H9 (cell line): ENCODE measurements at regions not wholly inside any gene's neighbourhood (a gene's known extent, or its start where the extent isn't known, plus 50 kb on each side); places are given as distances from the start of the nearest gene placed in this dataset.

Experiments used
- DNase-seq: peaks from one replicate; pipeline ENCODE4 v3.0.0-alpha.2; 2017
- H2AFZ ChIP-seq: one replicate; pipeline ENCODE4 v1.6.1; 2013; ENCODE audit warnings: mild to moderate bottlenecking, low read length, control low read depth, moderate library complexity
- H2AK5ac ChIP-seq: 2 replicates; pipeline ENCODE4 v1.6.1; 2013; ENCODE audit warnings: low read length, control low read depth, mixed read lengths; ENCODE audit not compliant: insufficient read length
- H2BK120ac ChIP-seq: one replicate; pipeline ENCODE4 v1.6.1; 2013; ENCODE audit warnings: low read depth, mild to moderate bottlenecking, low read length, control low read depth, inconsistent platforms; ENCODE audit not compliant: poor library complexity, severe bottlenecking
- H2BK12ac ChIP-seq: 2 replicates; pipeline ENCODE4 v1.6.1; 2013; ENCODE audit warnings: low read length, control low read depth, mixed read lengths, low read depth; ENCODE audit not compliant: insufficient read length
- H2BK15ac ChIP-seq: 2 replicates; pipeline ENCODE4 v1.6.1; 2013; ENCODE audit warnings: low read depth, low read length, control low read depth
- H2BK20ac ChIP-seq: one replicate; pipeline ENCODE4 v1.6.1; 2013; ENCODE audit warnings: low read depth, mild to moderate bottlenecking, low read length, control low read depth, inconsistent platforms; ENCODE audit not compliant: poor library complexity, severe bottlenecking
- H2BK5ac ChIP-seq: 2 replicates; pipeline ENCODE4 v1.6.1; 2013; ENCODE audit warnings: low read length, control low read depth, mixed read lengths; ENCODE audit not compliant: insufficient read length
- H3K14ac ChIP-seq: 2 replicates; pipeline ENCODE4 v1.6.1; 2013; ENCODE audit warnings: low read length, control low read depth; ENCODE audit not compliant: insufficient read depth
- H3K18ac ChIP-seq: 2 replicates; pipeline ENCODE4 v1.6.1; 2013; ENCODE audit warnings: low read depth, mild to moderate bottlenecking, mixed read lengths, low read length, control low read depth; ENCODE audit not compliant: insufficient read length
- H3K23ac ChIP-seq: 2 replicates; pipeline ENCODE4 v1.6.1; 2013; ENCODE audit warnings: low read length, control low read depth, mixed read lengths, low read depth; ENCODE audit not compliant: insufficient read length
- H3K23me2 ChIP-seq: 2 replicates; pipeline ENCODE4 v1.6.1; 2013; ENCODE audit warnings: low read depth, mild to moderate bottlenecking, mixed read lengths, low read length, control low read depth; ENCODE audit not compliant: insufficient read length, poor library complexity, severe bottlenecking
- H3K27ac ChIP-seq: 2 replicates; pipeline ENCODE4 v1.5.1; 2013; ENCODE audit warnings: low read length, control low read depth, mixed read lengths, low read depth; ENCODE audit not compliant: insufficient read length
- H3K27me3 ChIP-seq: 2 replicates; pipeline ENCODE4 v1.6.1; 2013; ENCODE audit warnings: low read length, control low read depth, inconsistent platforms; ENCODE audit not compliant: insufficient read depth
- H3K4ac ChIP-seq: 2 replicates; pipeline ENCODE4 v1.6.1; 2013; ENCODE audit warnings: low read depth, mild to moderate bottlenecking, control low read depth, inconsistent platforms, low read length, moderate library complexity
- H3K4me1 ChIP-seq: 2 replicates; pipeline ENCODE4 v1.6.1; 2013; ENCODE audit warnings: low read length, control low read depth, inconsistent platforms; ENCODE audit not compliant: insufficient read depth
- H3K4me2 ChIP-seq: 2 replicates; pipeline ENCODE4 v1.6.1; 2013; ENCODE audit warnings: low read length, control low read depth, mixed read lengths; ENCODE audit not compliant: insufficient read length, insufficient read depth
- H3K56ac ChIP-seq: 2 replicates; pipeline ENCODE4 v1.6.1; 2013; ENCODE audit warnings: low read depth, mild to moderate bottlenecking, mixed read lengths, low read length, control low read depth; ENCODE audit not compliant: insufficient read length
- H3K79me1 ChIP-seq: 2 replicates; pipeline ENCODE4 v1.6.1; 2013; ENCODE audit warnings: low read depth, mild to moderate bottlenecking, moderate library complexity, low read length, control low read depth, inconsistent platforms; ENCODE audit not compliant: insufficient read depth, poor library complexity, severe bottlenecking
- H3K79me2 ChIP-seq: 2 replicates; pipeline ENCODE4 v1.6.1; 2013; ENCODE audit warnings: low read length, control low read depth, inconsistent platforms; ENCODE audit not compliant: insufficient read depth
- H3K9ac ChIP-seq: 2 replicates; pipeline ENCODE4 v1.6.1; 2013; ENCODE audit warnings: low read length, control low read depth, mixed read lengths; ENCODE audit not compliant: insufficient read length; ENCODE audit errors: extremely low read depth
- H3K9me3 ChIP-seq: one replicate; pipeline ENCODE4 v1.6.1; 2013; ENCODE audit warnings: low read depth, low read length, inconsistent platforms; ENCODE audit not compliant: control insufficient read depth
- H3T11ph ChIP-seq: one replicate; pipeline ENCODE4 v1.6.1; 2013; ENCODE audit warnings: mild to moderate bottlenecking, low read length, control low read depth, inconsistent platforms
- H4K20me1 ChIP-seq: one replicate; pipeline ENCODE4 v1.6.1; 2013; ENCODE audit not compliant: control insufficient read depth, insufficient read length, insufficient read depth
- H4K5ac ChIP-seq: 2 replicates; pipeline ENCODE4 v1.6.1; 2013; ENCODE audit warnings: low read depth, mild to moderate bottlenecking, mixed read lengths, low read length, control low read depth; ENCODE audit not compliant: insufficient read length
- H4K8ac ChIP-seq: replicated peaks from 2 replicates; pipeline ENCODE4 v1.6.1; 2013; ENCODE audit warnings: low read length, control low read depth, mixed read lengths, low read depth; ENCODE audit not compliant: insufficient read length
- H4K91ac ChIP-seq: 2 replicates; pipeline ENCODE4 v1.6.1; 2013; ENCODE audit warnings: low read depth, mild to moderate bottlenecking, moderate library complexity, mixed read lengths, low read length, control low read depth; ENCODE audit not compliant: insufficient read length
- H3K27ac Mint-ChIP-seq, 3 experiments: 2 replicates in 2 of 3; 3 replicates in 1 of 3; pipeline ENCODE4 v1.8.0; 2020 to 2021; ENCODE audit warnings: mixed read lengths in 3 of 3, mild to moderate bottlenecking in 1 of 3, moderate library complexity in 1 of 3
- H3K27me3 Mint-ChIP-seq: 2 replicates; pipeline ENCODE4 v1.8.0; 2021; ENCODE audit warnings: low read depth, mild to moderate bottlenecking, moderate library complexity, mixed read lengths
- H3K36me3 Mint-ChIP-seq, 3 experiments: 2 replicates in 2 of 3; 3 replicates in 1 of 3; pipeline ENCODE4 v1.8.0; 2020 to 2021; ENCODE audit warnings: low read depth in 3 of 3, mixed read lengths in 3 of 3; ENCODE audit not compliant: insufficient read depth in 1 of 3
- H3K4me1 Mint-ChIP-seq, 2 experiments: 2 replicates each; pipeline ENCODE4 v1.8.0; 2020; ENCODE audit warnings: mixed read lengths in 2 of 2
- H3K4me3 Mint-ChIP-seq, 2 experiments: 2 replicates in 1 of 2; 3 replicates in 1 of 2; pipeline ENCODE4 v1.8.0; 2020 to 2021; ENCODE audit warnings: mild to moderate bottlenecking in 2 of 2, mixed read lengths in 2 of 2, moderate library complexity in 1 of 2
- H3K9me3 Mint-ChIP-seq, 2 experiments: 2 replicates in 1 of 2; 3 replicates in 1 of 2; pipeline ENCODE4 v1.8.0; 2020; ENCODE audit warnings: mild to moderate bottlenecking in 2 of 2, mixed read lengths in 2 of 2, moderate library complexity in 1 of 2
- WGBS: extraction: QIAGEN DNeasy Blood & Tissue Kit; methylation state at CpG from one replicate; pipeline ENCODE4 v1.1.7; 2013; ENCODE audit warnings: missing lambda C conversion rate, low lambda C conversion rate, mixed read lengths; ENCODE audit not compliant: insufficient read length; ENCODE audit errors: extremely low coverage; 5-methylcytosine and 5-hydroxymethylcytosine counted together
- TF ChIP-seq, protein P1 (sequence below): fragments of 200-600 bp; sonication (generic); conservative IDR thresholded peaks from 3 replicates; pipeline ENCODE4 v1.8.0; 2021; ENCODE audit warnings: antibody characterized with exemption, mild to moderate bottlenecking

DNA sequence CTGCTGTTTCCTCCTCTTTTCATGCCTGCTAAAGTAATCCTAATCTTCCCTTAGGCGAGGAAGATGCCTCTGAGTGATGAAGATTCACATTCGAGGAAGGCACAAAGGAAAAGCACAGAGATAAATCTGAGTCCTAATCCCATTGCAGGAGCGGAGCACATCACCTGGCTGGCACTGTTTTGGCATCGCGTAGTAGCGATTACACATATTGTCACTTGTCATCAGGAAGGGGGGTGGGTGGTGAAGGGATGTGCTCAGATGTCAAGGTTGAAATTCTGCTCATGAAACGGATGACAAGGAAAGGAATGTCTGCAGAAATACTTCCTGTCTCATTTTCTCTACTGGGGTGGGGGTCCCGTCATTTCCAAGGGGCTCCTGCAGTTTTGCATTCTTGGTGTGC, 363.1 kb upstream of the EEF2KMT start:
- Histone ChIP-seq H3K79me1 (no peaks in the 10 kb centered on the region), H3K4me2 (no peak overlapping the region), H2BK20ac (no peak overlapping the region), H2BK5ac (no peak overlapping the region), H3K18ac (no peak overlapping the region), H3K23me2 (no peaks in the 10 kb centered on the region), H2AK5ac (no peak overlapping the region), H4K5ac (no peak overlapping the region), H4K20me1 (no peaks in the 10 kb centered on the region), H3K79me2 (no peaks in the 10 kb centered on the region), H3T11ph (no peak overlapping the region), H3K9me3 (no peaks in the 10 kb centered on the region), H4K8ac (no peak overlapping the region), H3K27me3 (no peaks in the 10 kb centered on the region), H2BK12ac (no peak overlapping the region), H3K56ac (no peak overlapping the region), H3K4me1 (no peaks in the 10 kb centered on the region), H2AFZ (no peak overlapping the region), H3K27ac (no peak overlapping the region), H3K4ac (no peak overlapping the region), H3K14ac (no peak overlapping the region), H2BK15ac (no peak overlapping the region), H3K9ac (no peak overlapping the region), H4K91ac (no peak overlapping the region), H2BK120ac (no peak overlapping the region), H3K23ac (no peak overlapping the region)
- no peak for DNase-seq
- H3K27ac Mint-ChIP-seq = peak overlapping the region in 1 of 3 experiments; percentile 49; a peak in 2 of 7 replicates
- no peaks in the 10 kb centered on the region; a peak in 2 of 7 replicates for H3K36me3 Mint-ChIP-seq
- peaks cover 5% of the 10 kb centered on the region for H3K27me3 Mint-ChIP-seq
- no peaks in the 10 kb centered on the region for H3K9me3 Mint-ChIP-seq
- no CpG with 5 or more reads among the region's 8 CpGs for WGBS
- H3K4me3 Mint-ChIP-seq = no peak overlapping the region
- peaks cover 13 to 15% of the 10 kb centered on the region in 2 experiments for H3K4me1 Mint-ChIP-seq
- TF ChIP-seq, protein P1, sequence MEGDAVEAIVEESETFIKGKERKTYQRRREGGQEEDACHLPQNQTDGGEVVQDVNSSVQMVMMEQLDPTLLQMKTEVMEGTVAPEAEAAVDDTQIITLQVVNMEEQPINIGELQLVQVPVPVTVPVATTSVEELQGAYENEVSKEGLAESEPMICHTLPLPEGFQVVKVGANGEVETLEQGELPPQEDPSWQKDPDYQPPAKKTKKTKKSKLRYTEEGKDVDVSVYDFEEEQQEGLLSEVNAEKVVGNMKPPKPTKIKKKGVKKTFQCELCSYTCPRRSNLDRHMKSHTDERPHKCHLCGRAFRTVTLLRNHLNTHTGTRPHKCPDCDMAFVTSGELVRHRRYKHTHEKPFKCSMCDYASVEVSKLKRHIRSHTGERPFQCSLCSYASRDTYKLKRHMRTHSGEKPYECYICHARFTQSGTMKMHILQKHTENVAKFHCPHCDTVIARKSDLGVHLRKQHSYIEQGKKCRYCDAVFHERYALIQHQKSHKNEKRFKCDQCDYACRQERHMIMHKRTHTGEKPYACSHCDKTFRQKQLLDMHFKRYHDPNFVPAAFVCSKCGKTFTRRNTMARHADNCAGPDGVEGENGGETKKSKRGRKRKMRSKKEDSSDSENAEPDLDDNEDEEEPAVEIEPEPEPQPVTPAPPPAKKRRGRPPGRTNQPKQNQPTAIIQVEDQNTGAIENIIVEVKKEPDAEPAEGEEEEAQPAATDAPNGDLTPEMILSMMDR = no peak
